HG02981 (cell line): ENCODE measurements at regions not wholly inside any gene's neighbourhood (a gene's known extent, or its start where the extent isn't known, plus 50 kb on each side); places are given as distances from the start of the nearest gene placed in this dataset.

ENCODE experiments used
- ATAC-seq: cut with Tn5 transposase; IDR thresholded peaks from one replicate; pipeline ENCODE4 v1.9.1; 2021; ENCODE audit warnings: mild to moderate bottlenecking, moderate library complexity; ENCODE audit not compliant: unreplicated experiment

DNA sequence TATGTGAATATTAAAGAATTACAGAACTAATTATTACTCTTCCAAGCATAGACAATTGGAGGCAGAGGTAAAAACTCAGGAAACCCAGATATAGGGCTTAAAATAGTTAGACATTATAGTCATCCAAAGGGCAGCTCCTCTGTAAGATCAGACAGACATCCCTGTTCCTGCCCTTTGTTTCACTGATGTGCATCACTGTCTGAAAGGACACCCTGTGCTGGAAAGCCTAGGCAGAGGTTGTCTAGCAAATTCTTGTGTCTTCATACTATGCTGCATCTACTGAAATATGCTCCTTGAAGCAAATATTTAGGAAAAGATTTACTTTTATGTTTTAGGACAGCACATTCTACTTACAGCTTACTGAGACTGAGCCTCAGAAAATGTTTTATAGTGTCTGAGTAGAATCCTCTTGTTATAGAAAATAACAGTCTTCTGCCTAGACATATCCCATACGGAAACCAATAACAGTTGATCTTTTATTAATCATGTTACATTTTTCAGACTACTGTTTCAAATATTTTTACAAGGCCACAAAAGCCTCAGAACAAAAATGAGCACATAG lies 977.3 kb upstream of the CDH2 start:
- ATAC-seq: no peak

DNA sequence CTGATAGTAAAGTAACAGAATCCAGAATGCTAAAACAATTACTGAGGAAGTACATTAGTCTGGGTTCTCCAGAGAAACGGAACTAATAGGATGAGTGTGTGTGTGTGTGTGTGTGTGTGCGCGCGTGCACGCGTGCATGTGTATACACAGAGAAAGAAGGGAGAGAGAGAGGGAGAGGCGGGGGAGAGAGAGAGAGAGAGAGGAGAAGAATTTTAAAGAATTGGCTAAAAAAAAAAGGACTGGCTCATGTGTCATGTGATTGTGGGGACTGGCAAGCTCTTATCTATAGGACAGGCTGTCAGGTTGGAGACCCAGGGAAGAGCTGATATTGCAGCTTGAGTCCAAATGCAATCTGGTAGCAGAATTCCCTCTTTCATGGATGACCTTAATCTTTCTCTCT lies 976.2 kb upstream of the CDH2 start:
- ATAC-seq: no peak

DNA sequence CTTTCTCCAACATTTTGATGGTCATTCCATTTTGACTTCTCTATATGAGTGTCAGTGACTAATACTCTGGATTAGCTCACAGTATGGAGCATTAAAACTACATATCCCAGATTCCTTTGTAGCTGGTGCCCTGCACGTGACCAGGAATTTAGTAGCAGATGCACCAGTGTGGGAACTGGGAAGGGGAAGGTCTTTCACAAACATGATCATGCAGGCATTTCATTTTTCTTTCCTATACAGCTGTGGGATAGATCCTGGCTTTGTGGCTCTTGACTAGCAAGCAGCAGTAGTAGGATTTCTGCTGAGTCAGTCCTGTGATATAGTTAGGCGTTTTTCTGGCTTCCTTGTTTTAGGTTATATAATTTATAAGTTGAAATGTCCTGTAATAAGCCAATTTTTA lies 971.0 kb upstream of the CDH2 start:
- no peak for ATAC-seq

DNA sequence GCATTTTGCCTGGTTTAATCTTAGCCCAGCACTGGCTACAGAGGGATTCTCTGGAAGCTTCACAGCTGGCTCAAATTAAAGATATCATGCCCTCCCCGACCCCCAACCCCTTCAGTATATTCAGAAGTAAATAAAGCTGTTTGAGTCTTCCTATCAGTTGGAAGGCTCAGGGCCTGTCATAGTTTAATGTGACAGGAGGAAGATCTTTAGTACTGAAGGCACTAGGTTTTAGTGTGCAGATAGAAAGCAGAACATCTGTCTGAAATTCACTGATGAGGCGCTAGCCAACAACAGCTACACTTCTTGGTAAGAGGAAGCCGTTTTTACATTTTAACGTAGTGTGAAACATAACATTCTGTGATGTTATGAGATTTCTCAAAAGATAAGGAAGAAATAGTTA lies 969.1 kb upstream of the CDH2 start:
- no peak for ATAC-seq

DNA sequence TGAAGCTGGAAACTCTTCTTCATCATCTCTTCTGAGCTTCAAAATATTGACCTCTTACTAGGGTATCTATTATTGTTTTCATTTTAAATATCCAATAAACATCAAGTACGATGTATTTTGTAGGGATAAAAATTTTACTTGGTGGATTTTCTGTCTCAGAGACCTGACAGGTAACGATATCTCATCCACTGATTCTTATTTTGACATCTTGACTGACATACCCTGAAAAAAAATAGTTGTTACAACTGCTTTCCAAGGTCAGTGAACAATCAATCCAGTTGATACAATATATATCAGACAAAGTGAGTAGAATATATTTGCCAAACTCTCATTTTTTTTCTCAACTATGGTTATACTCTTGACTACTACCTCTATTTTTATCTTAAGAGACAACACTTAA lies 963.7 kb upstream of the CDH2 start:
- no peak for ATAC-seq

DNA sequence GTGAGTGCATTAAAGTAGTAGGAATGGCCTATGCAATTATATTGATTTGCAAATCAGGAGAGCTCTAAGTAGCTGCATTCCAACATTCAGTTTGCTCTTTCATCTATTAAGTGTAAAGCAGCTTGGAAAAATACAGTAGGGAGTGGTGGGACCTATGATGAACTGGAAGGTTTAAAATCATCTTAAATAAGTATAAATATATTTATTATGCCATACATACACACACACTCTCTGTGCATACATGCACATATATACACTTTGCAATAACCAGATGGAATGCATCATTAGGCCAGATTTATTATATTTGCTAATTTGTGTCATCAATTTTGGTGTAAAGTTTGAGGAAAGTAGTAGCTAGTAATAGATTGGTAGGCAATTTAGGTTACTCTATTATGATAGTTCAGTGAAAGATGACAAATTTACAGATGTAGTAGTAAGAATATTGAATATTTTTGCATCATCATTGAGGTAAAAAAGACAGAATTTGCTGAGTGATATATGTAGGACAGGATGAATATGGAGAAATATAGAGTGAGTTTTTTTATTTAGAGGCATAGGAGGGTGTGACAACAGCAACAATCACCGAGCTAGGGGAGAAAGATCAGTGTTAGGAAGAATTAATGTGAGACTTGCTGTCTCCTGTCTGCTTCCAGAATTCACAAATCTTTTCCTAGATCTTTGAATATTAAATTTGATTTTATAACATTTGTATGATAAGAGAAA lies 961.0 kb upstream of the CDH2 start:
- ATAC-seq: no peak

DNA sequence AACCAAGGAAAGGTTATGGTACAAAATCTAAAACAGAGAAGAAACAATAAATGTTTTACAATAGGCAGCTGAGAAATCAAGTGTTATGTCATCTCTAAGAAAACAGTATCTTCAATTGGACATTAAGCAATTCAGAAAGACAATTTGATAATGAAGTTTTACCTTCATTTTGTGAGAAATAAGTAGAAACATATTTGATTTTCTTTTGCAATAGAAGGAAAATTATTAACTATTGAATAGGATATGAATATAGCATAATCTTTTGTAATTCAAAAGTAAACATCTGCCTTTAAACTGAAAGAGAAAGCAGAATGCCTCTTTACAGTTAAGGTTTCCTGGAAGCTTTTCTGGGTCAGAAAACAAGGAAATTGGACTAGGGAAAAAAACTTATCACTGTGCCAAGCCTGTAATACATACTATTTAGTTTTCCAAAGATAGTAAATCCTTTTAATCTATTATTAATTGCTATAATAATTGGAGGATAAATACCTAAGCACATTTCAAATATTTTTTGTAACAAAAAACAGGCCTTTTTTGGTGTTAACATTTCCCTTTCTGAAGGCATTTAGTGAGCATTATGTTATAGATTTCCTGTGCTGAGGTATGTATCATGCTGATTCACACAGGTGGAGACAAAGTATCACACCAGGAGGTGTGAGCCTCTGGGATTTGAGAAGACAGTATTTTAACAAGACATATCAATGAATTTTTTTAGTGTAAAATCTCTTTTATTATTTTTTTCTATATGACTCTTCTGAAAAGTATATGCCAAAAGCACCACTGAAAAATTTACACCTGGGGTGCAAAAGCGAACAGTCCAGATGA lies 947.0 kb upstream of the CDH2 start:
- ATAC-seq: no peak

DNA sequence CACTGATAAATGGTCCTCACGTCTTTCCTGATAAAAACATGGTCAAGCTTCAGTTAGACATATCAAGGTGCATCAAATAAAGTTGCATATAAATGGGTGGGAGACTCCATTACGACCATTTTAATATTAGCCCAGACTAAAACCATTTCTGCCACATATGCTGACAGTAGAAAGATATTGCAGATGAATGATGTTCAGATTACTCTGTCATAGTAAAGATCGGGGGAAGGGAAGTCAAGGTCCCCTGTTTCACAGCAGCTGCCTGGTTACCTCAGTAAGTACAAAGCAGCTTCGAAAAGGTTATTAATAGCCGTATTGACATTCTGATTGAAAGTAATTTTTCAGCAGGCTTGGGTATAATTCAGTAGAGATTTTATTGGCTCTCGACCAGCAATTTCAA lies 927.7 kb upstream of the CDH2 start:
- ATAC-seq: no peak

DNA sequence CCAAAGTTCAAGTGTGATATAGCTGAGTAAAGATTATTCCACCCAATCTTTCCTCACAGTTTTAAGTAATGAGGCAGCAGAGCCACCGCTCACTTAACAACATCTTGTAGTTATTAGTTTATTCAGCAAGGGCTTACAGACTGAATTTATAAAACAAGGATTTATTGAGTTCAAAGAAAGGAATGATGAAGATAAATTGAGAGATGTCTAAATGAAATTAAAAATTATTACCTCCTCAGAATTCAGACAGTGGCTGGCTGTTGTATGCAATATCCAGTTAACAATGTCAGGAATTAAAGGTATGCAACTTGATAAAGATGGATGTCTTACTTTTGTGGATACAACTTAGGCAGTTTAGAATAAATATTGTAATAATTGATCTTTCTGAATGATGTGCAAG lies 927.3 kb upstream of the CDH2 start:
- ATAC-seq: no peak

DNA sequence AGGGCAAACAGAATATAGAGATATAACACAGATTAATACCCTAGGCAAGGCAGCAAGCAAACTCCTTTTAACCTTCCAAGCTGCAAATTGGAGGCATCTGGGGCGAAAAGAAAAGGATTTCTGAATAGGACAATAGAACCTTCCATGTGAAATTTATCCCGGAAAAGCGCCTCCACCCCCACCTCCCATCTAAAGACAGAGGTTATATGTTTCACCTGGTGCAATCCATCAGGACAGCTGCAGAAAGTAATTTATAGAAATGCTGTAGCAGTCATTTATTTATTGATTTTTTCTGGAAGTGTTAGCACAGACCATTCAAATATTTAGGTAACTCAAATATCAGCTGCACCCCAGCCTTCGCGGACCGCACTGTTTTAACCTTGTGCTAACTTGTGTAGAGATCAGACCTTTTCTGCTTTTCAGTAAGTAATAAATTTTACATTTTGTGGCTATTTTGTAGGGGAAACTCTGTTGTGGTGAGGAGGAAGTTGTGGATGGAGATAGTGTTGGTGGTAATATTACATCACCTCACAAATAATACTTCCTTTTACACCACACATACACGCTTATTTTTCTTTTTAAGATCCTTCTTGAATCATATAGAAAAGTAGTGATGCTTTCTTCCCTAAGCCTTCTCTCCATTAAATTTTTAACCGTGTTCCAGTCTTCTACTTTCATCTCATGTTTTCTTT lies 919.3 kb upstream of the CDH2 start:
- ATAC-seq: no peak

DNA sequence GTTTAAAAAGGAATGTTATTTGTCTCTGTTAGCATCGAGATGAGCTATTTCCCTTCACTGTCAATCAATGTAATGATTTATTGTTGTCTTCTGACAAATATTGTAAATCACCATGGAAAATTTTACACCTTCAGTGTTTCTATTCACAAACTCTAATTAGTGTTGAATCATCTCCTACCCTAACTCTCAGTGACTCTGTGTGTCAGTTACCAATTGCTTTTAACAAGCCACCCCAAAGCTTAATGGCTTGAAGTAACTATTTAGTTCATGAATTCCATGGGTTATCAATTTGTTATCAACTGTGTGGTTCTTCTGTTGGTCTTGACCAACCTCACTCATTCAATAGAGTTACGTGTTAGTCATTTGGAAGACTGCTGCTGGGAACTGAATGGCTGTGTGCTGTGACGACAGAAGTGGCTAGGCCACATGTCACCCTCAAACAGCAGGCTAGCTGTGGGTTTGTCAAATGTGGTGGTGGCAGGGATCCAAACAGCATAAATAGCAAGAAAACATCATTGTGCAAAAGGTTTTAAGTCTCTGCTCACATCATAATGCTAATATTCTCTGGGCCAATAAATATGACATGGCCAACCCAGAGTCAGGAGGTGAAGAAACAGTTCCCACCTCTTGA lies 910.8 kb upstream of the CDH2 start:
- no peak for ATAC-seq

DNA sequence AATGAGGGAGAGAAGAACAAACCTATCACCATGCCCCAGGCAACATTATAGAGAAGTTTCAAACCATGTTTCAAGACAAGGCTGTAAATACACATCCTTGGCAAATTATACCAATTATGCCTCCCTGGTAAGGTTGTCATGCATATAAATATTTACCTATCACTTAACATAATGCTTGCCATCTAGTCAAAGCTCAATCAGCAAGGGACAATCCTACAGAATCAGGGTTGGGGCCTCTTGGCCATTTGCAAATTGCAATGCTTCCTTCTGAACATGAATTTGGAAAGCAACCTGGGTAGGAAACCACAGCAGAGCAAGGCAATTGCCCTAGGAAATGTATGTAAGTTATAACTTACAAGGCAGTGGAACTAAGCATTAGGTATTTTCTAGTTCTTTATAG lies 907.2 kb upstream of the CDH2 start:
- ATAC-seq: no peak

DNA sequence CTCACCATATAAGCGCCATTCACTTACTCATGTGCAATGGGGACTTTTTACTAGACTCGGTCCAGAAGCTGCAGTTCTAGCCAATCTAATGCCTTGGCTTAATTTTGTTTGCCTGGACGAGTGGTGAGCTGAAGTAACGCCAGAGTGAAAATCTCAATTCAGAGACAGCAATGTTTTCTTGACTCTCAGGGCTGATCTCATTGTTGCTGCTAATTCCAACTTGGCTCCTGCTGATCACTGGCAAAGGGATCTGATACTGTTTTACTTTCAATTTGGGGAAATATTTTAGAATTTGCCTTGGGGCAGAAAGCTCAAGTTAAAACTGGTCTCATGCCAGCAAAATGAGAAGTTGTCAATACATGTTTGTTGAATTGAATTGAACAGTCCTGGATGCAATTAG lies 906.6 kb upstream of the CDH2 start:
- no peak for ATAC-seq

DNA sequence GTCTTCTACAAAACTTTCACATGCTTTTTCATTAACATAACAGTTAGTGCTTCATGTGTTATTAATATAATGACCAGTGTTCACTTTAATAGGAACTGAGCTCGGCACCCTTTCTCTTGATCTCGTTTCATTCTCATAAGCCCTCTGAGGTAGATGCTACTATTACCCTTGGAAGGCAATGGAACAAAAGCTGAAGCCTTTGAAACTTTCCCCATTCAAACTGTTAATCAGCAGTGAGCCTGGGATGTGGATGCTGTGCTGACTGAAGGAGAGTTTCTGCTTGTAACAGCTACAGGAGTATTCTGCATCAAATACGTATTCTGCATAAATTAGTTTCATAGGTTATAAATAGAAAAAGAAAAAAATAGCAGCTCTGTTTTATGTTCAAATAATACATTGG lies 904.0 kb upstream of the CDH2 start:
- no peak for ATAC-seq

DNA sequence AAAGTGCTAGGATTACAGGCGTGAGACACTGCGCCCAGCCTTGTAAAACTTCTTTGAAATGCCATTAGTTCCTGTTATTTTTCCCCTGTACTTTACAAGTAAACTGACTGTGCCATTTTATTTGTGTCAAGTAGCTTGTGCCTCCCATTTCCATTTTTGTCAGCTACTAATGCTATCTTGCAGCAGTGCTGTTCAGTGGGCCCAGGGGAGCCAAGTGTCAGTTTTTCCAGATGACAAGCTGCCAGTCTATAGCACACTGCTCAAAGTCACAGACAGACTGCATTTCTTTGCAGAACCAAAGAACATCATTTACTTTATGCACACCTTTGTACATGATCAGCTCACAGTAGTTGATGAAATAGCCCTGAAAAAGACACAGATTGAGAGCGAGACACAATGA lies 901.3 kb upstream of the CDH2 start:
- no peak for ATAC-seq

DNA sequence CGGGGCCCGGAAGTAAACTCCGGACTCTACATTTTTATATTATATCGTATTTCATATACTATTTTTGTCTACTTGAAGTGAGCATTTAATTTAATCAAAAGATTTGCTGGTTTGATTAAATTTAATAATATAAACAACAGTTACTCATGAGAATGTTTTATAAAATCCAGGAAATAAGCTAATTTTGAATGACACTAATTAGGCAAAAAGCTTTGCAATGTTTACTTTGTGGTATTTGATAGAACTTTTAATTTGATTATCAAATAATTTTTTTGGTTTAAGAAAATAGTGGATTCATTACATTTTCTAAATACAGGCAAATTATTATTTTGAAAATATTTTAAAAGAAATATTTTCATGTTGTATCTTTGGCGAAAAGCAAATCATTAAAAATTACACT lies 900.4 kb upstream of the CDH2 start:
- ATAC-seq: no peak

DNA sequence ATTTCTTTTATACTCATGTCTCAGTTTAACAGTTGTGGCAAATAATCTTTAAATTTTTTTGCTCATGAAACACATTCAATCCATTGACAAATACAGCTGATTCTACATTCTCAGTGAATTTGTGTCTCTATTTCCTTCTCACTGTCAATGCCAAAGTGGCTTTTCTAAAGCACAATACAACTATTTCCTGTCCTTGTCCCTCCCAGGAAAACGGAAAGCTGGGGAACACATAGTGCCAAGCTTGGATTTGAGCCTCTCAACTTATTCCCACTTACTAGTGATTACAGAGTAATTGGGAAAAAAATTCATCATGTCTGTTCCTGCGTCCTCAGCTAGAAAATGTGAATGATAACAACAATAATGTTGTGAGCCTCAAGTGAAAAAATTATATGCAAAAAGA lies 899.7 kb upstream of the CDH2 start:
- no peak for ATAC-seq

DNA sequence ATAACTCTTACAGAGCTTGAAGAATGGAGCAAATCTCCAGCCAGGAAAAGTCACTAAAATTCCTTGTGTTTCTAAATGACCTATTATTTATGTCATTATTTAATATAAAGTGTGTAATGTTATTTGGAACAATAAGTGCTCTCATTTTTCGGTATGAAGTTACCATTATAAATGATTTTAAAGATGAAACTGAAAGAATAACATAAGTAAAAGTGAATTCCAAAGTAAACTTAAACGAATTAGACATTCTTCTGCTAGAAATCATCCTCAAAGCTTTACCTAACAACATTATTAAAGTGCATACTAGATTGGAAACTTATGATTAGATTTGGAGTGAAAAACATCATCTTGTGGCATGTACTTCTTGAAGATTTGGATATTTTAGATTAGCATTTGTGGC lies 897.2 kb upstream of the CDH2 start:
- no peak for ATAC-seq

DNA sequence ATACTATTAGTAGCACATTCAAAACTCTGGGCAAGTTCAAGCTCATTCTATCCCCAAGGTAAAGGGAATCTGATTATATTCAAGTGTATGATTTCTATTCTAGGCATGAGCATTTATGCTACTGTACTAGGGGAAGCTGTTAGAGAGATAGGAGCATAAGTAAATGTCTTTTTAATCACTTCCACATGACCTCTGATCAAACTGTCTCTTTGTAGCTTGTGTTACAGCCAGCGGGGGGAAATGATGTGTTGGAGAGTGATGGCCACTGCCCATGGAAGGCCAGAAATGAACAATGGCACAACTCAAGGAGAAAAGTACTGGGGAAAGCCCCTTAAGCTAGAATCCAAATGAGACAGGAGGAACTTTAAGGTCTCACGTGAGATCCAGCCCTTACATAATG lies 894.9 kb upstream of the CDH2 start:
- no peak for ATAC-seq

DNA sequence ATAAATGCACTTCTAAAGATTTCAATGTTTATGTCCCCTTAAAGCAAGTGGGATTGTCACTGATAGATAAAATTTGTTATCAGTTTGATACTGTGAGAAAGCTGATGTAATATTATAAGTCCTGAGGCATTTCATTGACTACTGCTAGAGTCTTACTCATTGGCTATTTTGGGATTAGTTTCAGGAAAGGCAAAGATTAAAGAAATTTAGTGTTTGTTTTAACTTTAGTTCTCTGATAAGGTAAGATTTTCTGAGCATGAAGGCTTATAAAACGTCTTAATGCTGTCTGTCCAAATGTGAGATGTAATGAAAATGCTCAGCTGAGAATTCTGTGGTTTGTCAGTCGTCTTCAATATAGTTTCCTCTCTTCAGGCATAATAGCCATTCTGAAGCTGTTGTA lies 886.4 kb upstream of the CDH2 start:
- ATAC-seq: no peak

DNA sequence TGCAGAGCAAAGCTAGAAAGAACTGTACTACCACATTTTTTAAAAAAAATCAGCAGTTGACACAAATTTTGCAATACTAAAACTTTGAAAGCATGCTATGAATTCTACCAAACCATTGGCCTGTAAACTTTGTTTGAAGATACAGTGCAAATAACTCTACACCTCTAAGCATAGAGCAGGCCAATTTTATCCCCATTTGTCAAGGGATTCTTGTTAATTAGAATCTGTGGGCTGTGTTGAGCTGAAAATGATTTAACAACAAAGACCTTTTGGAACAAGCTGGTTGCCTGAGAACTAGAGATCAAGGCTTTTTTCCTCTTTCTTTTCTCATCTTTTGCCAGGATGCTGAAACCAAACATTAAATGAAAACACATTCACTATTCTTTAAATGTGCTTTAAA lies 886.0 kb upstream of the CDH2 start:
- ATAC-seq: no peak
